Activated CD4-positive, alpha-beta T cell treated with anti-CD3 and anti-CD28 coated beads, Interleukin-2, Interleukin-6, amounts not matched to agents 100 ng/mL and 50 ng/mL, durations not matched to agents 16 hours and 8 hours (primary cell): ENCODE measurements at regions not wholly inside any gene's neighbourhood (a gene's known extent, or its start where the extent isn't known, plus 50 kb on each side); places are given as distances from the start of the nearest gene placed in this dataset.

Experiments used
- DNase-seq: peaks from one replicate; pipeline ENCODE4 v3.0.0-alpha.2; 2020

GRCh38 chr1:101732261-101732660 is 264.5 kb downstream of the OLFM3 start:
- DNase-seq, result no peak

GRCh38 chr1:101733340-101733739 is 263.4 kb downstream of the OLFM3 start:
- no peak for DNase-seq

GRCh38 chr1:101738475-101738874 is 258.3 kb downstream of the OLFM3 start:
- DNase-seq, result no peak

GRCh38 chr1:101739146-101739545 is 257.6 kb downstream of the OLFM3 start:
- no peak for DNase-seq

GRCh38 chr1:101739826-101740330 is 256.8 kb downstream of the OLFM3 start:
- no peak for DNase-seq

GRCh38 chr1:101741910-101742309 is 254.8 kb downstream of the OLFM3 start:
- no peak for DNase-seq

GRCh38 chr1:101742509-101742908 is 254.2 kb downstream of the OLFM3 start:
- DNase-seq, result no peak

- DNase-seq, result no peak
Measured at GRCh38 chr1:101745551-101746270, 251.0 kb downstream of the OLFM3 start.

- DNase-seq, result no peak
Measured at GRCh38 chr1:101748077-101748476, 248.6 kb downstream of the OLFM3 start.
